Kasumi-1 (cell line): ENCODE measurements at regions not wholly inside any gene's neighbourhood (a gene's known extent, or its start where the extent isn't known, plus 50 kb on each side); places are given as distances from the start of the nearest gene placed in this dataset.

Experiments
- DNase-seq, 2 experiments: peaks; one replicate each; lab custom pipeline; 2025; lab: John Stamatoyannopoulos, UW

DNA sequence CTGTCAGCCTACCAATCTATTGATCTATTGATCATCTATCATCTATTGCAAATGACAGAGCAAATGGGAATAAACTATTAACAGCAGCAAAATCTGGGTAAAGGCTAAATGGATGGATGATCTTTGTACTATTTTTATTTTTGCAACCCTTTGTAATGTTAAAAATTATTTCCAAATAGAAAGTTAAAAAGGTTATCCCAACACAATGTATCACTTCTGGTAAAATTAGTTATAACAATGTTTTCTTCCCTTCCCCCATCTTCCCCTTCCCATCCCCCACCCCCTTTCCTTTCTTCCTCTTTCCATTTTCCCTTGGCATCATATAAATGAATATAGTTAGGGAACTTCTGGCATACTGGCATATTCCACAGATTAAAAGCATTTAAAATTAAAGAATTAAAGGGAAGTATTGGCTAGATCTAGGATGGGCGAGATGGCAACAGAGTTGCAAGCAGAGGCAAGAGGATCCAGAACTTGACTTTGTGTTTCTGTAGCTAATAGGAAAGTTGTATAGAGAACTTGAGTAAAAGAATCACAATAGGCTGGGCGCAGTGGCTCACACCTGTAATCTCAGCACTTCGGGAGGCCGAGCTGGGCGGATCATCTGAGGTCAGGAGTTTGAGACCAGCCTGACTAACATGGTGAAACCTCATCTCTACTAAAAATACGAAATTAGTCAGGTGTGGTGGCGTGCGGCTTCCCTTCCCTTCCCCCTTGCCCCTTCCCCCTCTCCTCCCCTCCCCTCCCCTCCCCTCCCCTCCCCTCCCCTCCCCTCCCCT lies 66.6 kb upstream of the TAF11L2 start:
- DNase-seq, result no peak

DNA sequence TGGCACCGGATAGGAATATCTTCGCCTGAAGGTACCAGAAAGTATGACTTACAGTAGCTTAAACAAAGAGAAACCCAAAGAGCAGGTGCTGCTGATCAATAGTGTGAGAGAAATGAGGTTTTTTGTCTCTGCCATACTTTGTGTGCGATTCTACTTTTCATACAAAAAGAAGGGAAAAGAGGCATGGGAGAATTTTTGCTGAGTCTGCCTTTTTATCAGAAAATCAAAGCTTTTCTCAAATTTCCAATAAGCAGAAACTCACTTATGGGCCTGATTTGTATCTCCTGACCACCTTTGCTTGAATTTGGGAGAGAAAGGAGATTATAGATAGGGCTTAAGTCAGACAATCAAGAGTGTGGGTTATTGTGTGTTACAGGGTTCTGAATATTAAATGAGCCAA lies 65.5 kb upstream of the TAF11L2 start:
- DNase-seq, result no peak

GRCh38 chr5:17433406-17433805 lies 64.6 kb upstream of the TAF11L2 start:
- DNase-seq, result no peak

DNA sequence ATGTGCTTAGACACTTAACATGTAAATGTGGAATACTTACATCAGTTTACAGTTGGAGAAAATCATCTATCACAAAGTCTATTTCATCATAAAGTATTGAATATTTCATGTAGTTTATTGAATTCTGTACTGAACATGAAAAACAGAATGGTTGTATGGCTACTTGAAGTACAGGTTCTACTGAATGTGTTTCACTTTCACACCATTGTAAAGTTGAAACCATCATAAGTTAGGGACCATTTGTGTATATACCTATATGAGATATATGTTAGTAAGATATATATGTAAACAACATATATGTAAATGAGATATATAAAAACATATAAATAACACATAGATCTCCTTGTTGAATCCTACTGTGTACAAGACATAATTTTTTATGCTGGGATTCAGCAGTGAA lies 63.0 kb upstream of the TAF11L2 start:
- DNase-seq, result no peak

- peak; percentile 48 to 63 for DNase-seq
Observed at GRCh38 chr5:17436350-17436749, 61.7 kb upstream of the TAF11L2 start.

DNA sequence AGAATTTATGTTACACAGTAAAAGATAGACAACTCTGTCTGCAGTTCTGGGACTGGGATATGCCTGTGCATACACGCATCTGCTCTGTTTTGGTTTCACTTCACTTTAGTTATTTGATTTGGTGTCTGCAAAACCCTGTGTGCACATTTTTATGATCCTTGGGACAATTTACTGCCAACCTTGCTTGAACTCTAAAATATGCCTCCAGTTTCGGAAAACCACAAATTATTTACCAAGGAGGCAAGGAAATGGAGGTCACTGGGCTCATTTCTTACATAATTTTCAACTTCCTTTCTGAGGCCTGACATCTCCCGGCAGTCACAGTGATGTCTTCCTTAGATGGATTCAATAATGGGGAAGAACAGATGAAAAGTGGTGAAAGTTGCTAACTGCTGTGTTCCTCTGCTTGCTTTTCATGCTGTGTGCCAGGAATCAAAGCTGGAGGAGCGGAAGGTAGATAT lies 61.2 kb upstream of the TAF11L2 start:
- peak; percentile 94 to 95 for DNase-seq

- no peak for DNase-seq
Observed at GRCh38 chr5:17438027-17438426, 60.0 kb upstream of the TAF11L2 start.

GRCh38 chr5:17439956-17440355 lies 58.1 kb upstream of the TAF11L2 start:
- DNase-seq, result no peak

GRCh38 chr5:17440766-17441165 lies 57.3 kb upstream of the TAF11L2 start:
- DNase-seq, result no peak

DNA sequence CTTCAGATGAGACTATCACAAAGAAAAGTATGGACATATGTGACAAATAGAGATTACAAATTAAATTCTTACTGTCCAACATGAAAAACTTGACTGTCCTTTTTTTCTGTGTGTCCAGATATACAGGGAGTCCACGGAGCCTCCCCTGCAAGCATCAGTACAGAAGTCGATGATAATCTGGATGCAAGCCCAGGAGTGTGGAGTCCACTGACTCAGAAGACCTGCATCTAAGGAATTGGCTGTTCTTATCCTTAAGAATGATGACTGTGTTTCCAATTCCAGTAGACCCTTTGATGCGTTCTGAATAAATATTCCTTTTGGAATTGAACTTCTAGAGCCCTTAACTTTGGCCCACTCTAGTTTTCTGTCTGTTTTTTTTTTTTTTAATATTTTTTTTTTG lies 56.7 kb upstream of the TAF11L2 start:
- DNase-seq, result no peak

DNA sequence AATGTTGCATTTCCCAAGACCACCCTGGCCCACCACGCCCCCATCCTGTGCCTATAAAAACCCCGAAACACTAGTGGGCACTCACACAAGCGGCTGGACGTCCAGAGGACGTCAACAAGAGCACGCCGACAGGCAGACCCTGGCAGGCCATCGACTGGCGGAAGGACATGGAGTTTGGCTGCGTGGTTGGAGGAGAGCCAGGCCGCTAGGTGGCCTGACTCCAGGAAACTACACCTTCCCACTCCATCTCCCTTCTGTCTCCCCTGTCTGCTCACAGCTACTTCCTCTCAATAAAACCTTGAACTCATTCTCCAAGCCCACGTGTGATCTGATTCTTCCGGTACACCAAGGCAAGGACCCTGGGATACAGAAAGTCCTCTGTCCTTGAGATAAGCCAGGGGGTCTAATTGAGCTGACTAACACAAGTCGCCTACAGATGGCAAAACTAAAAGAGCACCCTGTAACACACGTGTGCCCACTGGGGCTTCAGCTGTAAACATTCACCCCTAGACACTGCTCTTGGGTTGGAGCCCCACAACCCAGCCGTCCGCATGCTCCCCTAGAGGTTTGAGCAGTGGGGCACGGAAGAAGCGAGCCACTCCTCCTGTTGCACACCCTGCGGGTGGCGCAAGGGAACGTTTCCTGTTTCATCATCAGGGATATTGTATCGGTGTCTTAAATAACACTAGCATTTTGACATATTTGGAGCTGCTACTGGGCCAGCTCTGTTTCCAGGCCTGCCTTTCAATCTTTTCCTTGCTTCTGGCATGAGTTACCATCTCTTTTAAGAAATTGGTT lies 54.5 kb upstream of the TAF11L2 start:
- DNase-seq, result peak; percentile 25 to 37

DNA sequence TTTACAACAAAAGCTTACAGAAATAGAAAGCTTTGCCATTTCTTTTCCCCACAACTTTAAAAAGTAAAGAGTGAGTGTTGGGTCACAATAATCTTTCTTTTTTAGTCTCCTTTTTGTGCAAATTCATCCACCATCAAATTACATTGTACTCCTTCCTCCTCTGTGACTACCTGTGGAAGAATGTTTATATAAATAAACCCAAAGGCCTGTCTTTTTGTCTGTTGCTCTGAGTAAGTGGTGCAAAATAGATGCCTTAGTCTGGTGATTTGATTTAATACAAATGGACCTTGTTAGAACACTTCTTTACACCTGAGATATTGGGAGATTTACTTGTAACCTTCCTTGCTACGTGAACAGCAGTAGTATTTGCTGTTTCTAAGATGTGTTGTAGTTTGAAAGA lies 53.5 kb upstream of the TAF11L2 start:
- no peak for DNase-seq

GRCh38 chr5:17445185-17445584 lies 52.8 kb upstream of the TAF11L2 start:
- DNase-seq, result no peak
